ENCODE measurements at regions not wholly inside any gene's neighbourhood (a gene's known extent, or its start where the extent isn't known, plus 50 kb on each side); places are given as distances from the start of the nearest gene placed in this dataset.

DNA sequence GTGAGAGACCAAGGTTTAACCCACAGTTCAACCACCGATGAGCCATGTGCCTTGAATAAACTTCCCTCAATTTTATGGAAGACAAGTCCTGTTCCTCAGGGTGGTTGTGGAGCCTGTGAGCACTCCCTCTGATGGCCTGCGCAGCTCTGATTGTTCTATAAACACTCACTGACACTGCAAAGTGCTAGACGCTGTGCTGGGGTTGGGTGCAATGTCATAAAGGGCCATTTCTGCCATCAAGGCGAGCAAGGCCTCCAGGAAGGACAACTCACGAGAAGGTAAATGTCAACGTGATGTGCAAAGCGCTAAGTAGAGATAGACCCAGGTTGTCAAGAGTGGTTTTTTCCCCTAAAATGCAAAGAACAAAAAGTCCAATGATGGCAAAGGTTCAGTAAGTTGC, 75.7 kb upstream of the SYT6 start:
- TF ChIP-seq, protein P1, sequence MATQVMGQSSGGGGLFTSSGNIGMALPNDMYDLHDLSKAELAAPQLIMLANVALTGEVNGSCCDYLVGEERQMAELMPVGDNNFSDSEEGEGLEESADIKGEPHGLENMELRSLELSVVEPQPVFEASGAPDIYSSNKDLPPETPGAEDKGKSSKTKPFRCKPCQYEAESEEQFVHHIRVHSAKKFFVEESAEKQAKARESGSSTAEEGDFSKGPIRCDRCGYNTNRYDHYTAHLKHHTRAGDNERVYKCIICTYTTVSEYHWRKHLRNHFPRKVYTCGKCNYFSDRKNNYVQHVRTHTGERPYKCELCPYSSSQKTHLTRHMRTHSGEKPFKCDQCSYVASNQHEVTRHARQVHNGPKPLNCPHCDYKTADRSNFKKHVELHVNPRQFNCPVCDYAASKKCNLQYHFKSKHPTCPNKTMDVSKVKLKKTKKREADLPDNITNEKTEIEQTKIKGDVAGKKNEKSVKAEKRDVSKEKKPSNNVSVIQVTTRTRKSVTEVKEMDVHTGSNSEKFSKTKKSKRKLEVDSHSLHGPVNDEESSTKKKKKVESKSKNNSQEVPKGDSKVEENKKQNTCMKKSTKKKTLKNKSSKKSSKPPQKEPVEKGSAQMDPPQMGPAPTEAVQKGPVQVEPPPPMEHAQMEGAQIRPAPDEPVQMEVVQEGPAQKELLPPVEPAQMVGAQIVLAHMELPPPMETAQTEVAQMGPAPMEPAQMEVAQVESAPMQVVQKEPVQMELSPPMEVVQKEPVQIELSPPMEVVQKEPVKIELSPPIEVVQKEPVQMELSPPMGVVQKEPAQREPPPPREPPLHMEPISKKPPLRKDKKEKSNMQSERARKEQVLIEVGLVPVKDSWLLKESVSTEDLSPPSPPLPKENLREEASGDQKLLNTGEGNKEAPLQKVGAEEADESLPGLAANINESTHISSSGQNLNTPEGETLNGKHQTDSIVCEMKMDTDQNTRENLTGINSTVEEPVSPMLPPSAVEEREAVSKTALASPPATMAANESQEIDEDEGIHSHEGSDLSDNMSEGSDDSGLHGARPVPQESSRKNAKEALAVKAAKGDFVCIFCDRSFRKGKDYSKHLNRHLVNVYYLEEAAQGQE (IDR thresholded peaks at IDR 0.05; ENCODE audit: borderline replicate concordance) = no peak
- TF ChIP-seq, protein P1 (CRISPR knock-in tag; IDR thresholded peaks at IDR 0.05; ENCODE audit: low read depth) = no peak
- TF ChIP-seq FOS (IDR thresholded peaks at IDR 0.05; ENCODE audit: extremely low read depth, insufficient read length) (no peak), POLR2A (conservative IDR thresholded peaks at IDR 0.05) (no peak), ZNF224 (CRISPR knock-in tag; IDR thresholded peaks at IDR 0.05) (no peak), STAG1 (CRISPR knock-in tag; IDR thresholded peaks at IDR 0.05; ENCODE audit: borderline replicate concordance) (no peak), FOXJ2 (tag; IDR thresholded peaks at IDR 0.05) (no peak), ZFPM2 (CRISPR knock-in tag; IDR thresholded peaks at IDR 0.05) (no peak), NR2C2 (CRISPR knock-in tag; IDR thresholded peaks at IDR 0.05) (no peak), NR2C2 (tag; IDR thresholded peaks at IDR 0.05) (no peak)
- TF ChIP-seq, protein P2, sequence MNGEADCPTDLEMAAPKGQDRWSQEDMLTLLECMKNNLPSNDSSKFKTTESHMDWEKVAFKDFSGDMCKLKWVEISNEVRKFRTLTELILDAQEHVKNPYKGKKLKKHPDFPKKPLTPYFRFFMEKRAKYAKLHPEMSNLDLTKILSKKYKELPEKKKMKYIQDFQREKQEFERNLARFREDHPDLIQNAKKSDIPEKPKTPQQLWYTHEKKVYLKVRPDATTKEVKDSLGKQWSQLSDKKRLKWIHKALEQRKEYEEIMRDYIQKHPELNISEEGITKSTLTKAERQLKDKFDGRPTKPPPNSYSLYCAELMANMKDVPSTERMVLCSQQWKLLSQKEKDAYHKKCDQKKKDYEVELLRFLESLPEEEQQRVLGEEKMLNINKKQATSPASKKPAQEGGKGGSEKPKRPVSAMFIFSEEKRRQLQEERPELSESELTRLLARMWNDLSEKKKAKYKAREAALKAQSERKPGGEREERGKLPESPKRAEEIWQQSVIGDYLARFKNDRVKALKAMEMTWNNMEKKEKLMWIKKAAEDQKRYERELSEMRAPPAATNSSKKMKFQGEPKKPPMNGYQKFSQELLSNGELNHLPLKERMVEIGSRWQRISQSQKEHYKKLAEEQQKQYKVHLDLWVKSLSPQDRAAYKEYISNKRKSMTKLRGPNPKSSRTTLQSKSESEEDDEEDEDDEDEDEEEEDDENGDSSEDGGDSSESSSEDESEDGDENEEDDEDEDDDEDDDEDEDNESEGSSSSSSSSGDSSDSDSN (IDR thresholded peaks at IDR 0.05; ENCODE audit: borderline replicate concordance in 1 of 2, low read depth in 2 of 2, low read length in 2 of 2) = no peak
- TF ChIP-seq, protein P3, sequence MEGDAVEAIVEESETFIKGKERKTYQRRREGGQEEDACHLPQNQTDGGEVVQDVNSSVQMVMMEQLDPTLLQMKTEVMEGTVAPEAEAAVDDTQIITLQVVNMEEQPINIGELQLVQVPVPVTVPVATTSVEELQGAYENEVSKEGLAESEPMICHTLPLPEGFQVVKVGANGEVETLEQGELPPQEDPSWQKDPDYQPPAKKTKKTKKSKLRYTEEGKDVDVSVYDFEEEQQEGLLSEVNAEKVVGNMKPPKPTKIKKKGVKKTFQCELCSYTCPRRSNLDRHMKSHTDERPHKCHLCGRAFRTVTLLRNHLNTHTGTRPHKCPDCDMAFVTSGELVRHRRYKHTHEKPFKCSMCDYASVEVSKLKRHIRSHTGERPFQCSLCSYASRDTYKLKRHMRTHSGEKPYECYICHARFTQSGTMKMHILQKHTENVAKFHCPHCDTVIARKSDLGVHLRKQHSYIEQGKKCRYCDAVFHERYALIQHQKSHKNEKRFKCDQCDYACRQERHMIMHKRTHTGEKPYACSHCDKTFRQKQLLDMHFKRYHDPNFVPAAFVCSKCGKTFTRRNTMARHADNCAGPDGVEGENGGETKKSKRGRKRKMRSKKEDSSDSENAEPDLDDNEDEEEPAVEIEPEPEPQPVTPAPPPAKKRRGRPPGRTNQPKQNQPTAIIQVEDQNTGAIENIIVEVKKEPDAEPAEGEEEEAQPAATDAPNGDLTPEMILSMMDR (IDR thresholded peaks at IDR 0.05 in 2 of 3, conservative IDR thresholded peaks at IDR 0.05 in 1 of 3; ENCODE audit: insufficient read depth in 2 of 3, low read depth in 1 of 3, low read length in 3 of 3) = no peak

Measured in K562 (cell line).